Lower leg skin (tissue), 4 donors: ENCODE measurements at regions not wholly inside any gene's neighbourhood (a gene's known extent, or its start where the extent isn't known, plus 50 kb on each side); places are given as distances from the start of the nearest gene placed in this dataset.
"Not testable (repeated sequence)": the region's sequence is repeated elsewhere in the genome, so short reads cannot be mapped to it uniquely, and the experiment has no call there.

Experiments used
- DNase-seq, 2 donors: peaks; one replicate each; pipeline ENCODE4 v3.0.0-alpha.2; 2019; ENCODE audit warnings: low spot score in 2 of 2
- H3K4me3 ChIP-seq: fragments of 200-600 bp; sonication (generic); 2 replicates; pipeline ENCODE4 v1.5.1; 2017; ENCODE audit warnings: mild to moderate bottlenecking, low read depth; ENCODE audit not compliant: poor library complexity, severe bottlenecking
- CTCF ChIP-seq, 3 donors: fragments of 450-650 bp; IDR thresholded peaks; one replicate each; pipeline ENCODE4 v1.5.1; 2016; ENCODE audit warnings: antibody characterized with exemption in 3 of 3, mild to moderate bottlenecking in 3 of 3, moderate library complexity in 2 of 3
- POLR2A ChIP-seq, 2 donors: fragments of 450-650 bp; IDR thresholded peaks; one replicate each; pipeline ENCODE4 v1.6.1; 2016 to 2017; ENCODE audit warnings: antibody characterized with exemption in 2 of 2, mild to moderate bottlenecking in 1 of 2, moderate library complexity in 1 of 2
- WGBS, 2 donors: methylation state at CpG; one replicate each; pipeline ENCODE4 v1.1.5; 2018; 5-methylcytosine and 5-hydroxymethylcytosine counted together
- intact Hi-C: fragments of 100-400 bp; cut with DNase I; formaldehyde crosslinking; loops from one replicate; pipeline ENCODE4 v1.15.0; 2023; ENCODE audit warnings: low total_unique reads

DNA sequence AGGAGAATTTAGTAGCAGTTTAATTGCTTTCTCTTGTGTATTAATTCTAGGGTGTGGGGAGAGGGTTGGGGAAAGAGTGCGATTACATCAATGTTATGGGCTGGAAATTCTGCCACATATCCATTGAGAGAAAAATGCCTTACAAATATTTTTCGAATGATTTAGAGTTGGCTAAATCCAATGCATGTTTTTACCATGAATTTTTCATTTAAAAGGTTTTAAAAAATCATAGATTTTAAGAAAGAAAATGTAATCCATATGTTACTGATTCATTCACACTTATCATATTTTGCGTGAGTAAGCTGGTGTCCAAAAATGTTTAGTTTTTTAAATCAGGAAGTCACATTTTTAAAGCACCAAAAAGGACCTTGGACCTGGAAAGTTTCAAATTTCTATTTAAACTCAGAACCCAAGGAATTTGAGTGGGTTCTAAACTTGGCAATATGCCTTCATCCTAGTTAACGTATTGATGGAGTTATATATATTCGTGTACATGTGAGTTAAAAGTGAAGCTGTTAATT, 627.4 kb upstream of the CITED2 start:
- WGBS, 2 donors = 43 to 55% methylated on average over 5 of the region's 5 CpGs
- DNase-seq = no peak
- no peak overlapping the region for H3K4me3 ChIP-seq
- no peak for TF ChIP-seq POLR2A (IDR thresholded peaks at IDR 0.05)
- no peak for TF ChIP-seq CTCF (IDR thresholded peaks at IDR 0.05)
- intact Hi-C loops = no loop called here

DNA sequence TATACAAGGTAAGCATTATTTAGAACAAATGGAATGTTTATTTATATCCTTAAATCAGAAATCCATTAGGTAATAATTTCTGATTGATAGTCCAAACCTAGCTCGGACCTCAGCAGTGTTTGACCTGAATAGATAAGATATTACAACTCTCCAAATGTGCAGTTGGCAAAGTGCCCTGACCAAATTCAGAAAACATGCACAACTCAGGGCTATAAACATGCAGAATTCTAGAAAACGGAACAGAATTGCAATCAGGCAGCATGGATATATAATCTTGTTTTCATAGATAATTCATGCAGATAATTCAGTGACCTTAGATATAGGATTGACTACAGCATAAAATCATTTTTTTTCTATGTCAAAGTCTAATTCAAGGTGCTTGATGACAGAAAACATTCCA, 626.6 kb upstream of the CITED2 start:
- intact Hi-C loops = no loop called here
- no peak for DNase-seq
- WGBS, 2 donors = 30 to 34% methylated on average over 2 of the region's 2 CpGs
- no peak for TF ChIP-seq CTCF (IDR thresholded peaks at IDR 0.05)
- TF ChIP-seq POLR2A (IDR thresholded peaks at IDR 0.05) = no peak
- no peak overlapping the region for H3K4me3 ChIP-seq

DNA sequence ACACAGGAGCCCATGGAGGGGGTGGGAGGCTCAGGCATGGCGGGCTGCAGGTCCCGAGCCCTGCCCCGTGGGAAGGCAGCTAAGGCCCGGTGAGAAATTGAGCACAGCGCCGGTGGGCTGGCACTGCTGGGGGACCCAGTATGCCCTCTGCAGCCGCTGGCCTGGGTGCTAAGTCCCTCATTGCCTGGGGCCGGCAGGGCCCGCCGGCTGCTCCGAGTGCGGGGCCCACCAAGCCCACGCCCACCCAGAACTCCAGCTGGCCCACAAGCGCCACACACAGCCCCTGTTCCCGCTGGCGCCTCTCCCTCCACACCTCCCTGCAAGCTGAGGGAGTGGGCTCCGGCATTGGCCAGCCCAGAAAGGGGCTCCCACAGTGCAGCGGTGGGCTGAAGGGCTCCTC, 625.2 kb upstream of the CITED2 start:
- WGBS, 2 donors = 94 to 100% methylated on average over 8 to 18 of the region's 18 CpGs
- intact Hi-C loops, DNase-seq, H3K4me3 ChIP-seq: not testable (repeated sequence)

DNA sequence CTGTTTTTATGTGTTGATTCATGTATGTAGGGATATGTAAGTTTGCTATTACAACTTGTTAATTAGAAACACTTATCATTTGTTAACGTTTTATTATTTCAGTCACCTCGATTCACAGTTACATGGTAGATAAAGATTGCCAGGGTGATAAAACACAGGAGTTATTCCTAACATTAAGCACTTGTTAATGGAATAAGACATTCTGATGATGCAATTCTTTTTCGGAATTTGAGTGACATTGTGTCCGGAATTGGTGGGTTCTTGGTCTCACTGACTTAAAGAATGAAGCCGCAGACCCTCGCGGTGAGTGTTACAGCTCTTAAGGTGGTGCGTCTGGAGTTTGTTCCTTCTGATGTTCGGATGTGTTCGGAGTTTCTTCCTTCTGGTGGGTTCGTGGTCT, 624.0 kb upstream of the CITED2 start:
- DNase-seq, intact Hi-C loops, H3K4me3 ChIP-seq: not testable (repeated sequence)
- WGBS, 2 donors = 93 to 96% methylated on average over 11 of the region's 11 CpGs

DNA sequence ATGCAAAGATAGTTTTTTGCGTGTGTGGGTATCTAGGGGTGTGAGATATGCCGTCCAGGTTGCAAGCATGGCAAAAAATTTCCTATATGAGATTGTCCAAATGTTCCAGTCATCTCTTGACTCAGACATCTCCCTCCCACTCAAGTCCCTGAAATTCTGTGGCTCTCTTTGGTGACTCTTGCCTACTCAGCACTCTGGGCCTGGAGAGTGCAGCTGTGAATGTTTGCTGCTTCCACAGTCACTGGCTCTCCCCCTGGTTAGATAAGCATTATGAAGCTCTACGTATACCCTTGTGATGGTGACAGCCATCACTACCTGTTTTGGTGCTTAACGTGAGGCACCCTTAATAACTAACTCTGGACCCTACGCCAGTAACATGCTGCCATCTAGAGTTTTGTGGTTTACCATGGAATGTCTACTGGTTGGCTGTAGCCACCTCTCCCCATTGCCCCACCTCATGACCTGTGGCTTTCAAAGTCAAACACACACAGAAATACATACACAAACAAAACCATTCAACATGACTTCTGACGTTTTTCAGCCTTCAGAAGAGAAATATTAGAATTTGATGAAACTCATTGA, 621.9 kb upstream of the CITED2 start:
- DNase-seq = no peak
- no peak overlapping the region for H3K4me3 ChIP-seq
- no peak for TF ChIP-seq POLR2A (IDR thresholded peaks at IDR 0.05)
- no peak for TF ChIP-seq CTCF (IDR thresholded peaks at IDR 0.05)
- 84 to 86% methylated on average over 6 of the region's 6 CpGs for WGBS, 2 donors
- intact Hi-C loops = no loop called here

DNA sequence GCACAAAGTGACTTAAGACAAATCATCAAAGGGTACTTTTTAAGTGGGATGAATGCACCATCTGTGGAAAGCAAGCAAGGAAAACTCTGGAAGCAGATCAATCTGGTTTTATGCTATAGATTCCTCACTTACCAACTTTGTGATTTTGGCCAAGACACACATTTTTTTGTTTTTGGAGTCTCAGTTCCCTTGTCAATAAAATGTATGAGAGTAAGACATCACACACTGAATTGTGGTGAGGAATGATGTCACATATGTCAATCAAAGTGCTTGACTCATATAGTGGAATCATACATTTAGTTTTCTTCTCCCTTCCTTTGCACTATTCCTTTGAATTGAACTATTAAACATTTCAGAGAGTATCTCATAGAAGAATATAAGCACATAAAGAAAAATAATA, 620.5 kb upstream of the CITED2 start:
- intact Hi-C loops = no loop called here
- no peak overlapping the region for H3K4me3 ChIP-seq
- DNase-seq = no peak
- TF ChIP-seq CTCF (IDR thresholded peaks at IDR 0.05) (no peak), POLR2A (IDR thresholded peaks at IDR 0.05) (no peak)

GRCh38 chr6:139990856-139991465, 616.5 kb upstream of the CITED2 start:
- TF ChIP-seq POLR2A (IDR thresholded peaks at IDR 0.05) = no peak
- TF ChIP-seq CTCF (IDR thresholded peaks at IDR 0.05) = no peak
- 65% methylated on average over 8 of the region's 8 CpGs for WGBS, 2 donors
- H3K4me3 ChIP-seq = no peak overlapping the region
- intact Hi-C loops = no loop called here
- no peak for DNase-seq
